Peyer's patch (tissue), 4 donors: ENCODE measurements at regions not wholly inside any gene's neighbourhood (a gene's known extent, or its start where the extent isn't known, plus 50 kb on each side); places are given as distances from the start of the nearest gene placed in this dataset.

Experiments
- CTCF ChIP-seq, 6 experiments: fragments of 450-650 bp in 4 of 6; fragments of 200-600 bp in 2 of 6; sonication (generic) in 1 of 6; IDR thresholded peaks; one replicate each; pipeline ENCODE4 v1.5.1; 2017 to 2019; ENCODE audit warnings: antibody characterized with exemption in 6 of 6, mild to moderate bottlenecking in 3 of 6, moderate library complexity in 1 of 6
- POLR2A ChIP-seq, 2 donors: fragments of 450-650 bp; IDR thresholded peaks; one replicate each; pipeline ENCODE4 v1.5.1; 2017; ENCODE audit warnings: antibody characterized with exemption in 2 of 2, mild to moderate bottlenecking in 2 of 2, moderate library complexity in 2 of 2

GRCh38 chr10:47176206-47176902 lies 123.6 kb upstream of the GDF10 start:
- TF ChIP-seq CTCF (IDR thresholded peaks at IDR 0.05) = no peak
- TF ChIP-seq POLR2A (IDR thresholded peaks at IDR 0.05) = no peak
